Loucy (cell line): ENCODE measurements at regions not wholly inside any gene's neighbourhood (a gene's known extent, or its start where the extent isn't known, plus 50 kb on each side); places are given as distances from the start of the nearest gene placed in this dataset.
"Not testable (repeated sequence)": the region's sequence is repeated elsewhere in the genome, so short reads cannot be mapped to it uniquely, and the experiment has no call there.

Experiments used
- CTCF ChIP-seq: fragments of 200-600 bp; sonication (generic); conservative IDR thresholded peaks from 2 replicates; pipeline ENCODE4 v1.5.1; 2014; ENCODE audit warnings: mild to moderate bottlenecking, antibody characterized with exemption, low read length
- EZH2phosphoT487 ChIP-seq: fragments of 200-600 bp; IDR thresholded peaks from 2 replicates; pipeline ENCODE4 v1.6.1; 2018; ENCODE audit warnings: antibody characterized with exemption, mild to moderate bottlenecking, moderate library complexity, borderline replicate concordance

- TF ChIP-seq CTCF, EZH2phosphoT487: not testable (repeated sequence)
These were observed 168.9 kb downstream of the SPDYE17 start for GRCh38 chr7:76863150-76863773.
